H1 (cell line): ENCODE measurements at regions not wholly inside any gene's neighbourhood (a gene's known extent, or its start where the extent isn't known, plus 50 kb on each side); places are given as distances from the start of the nearest gene placed in this dataset.

Experiments used
- CTCF ChIA-PET: fragments of 300-600 bp; sonication (Branson Sonifier 250); formaldehyde crosslinking; loops from one replicate; lab custom pipeline; 2021; ENCODE audit not compliant: partially characterized antibody; lab: Charles Lee
- POLR2A ChIA-PET: fragments of 300-600 bp; sonication (Branson Sonifier 250); formaldehyde crosslinking; loops from one replicate; lab custom pipeline; 2021; ENCODE audit warnings: inconsistent platforms; ENCODE audit not compliant: partially characterized antibody; lab: Charles Lee
- DNase-seq, 2 experiments: peaks; one replicate each; pipeline versions ENCODE4 v3.0.0 to v3.0.0-alpha.2; 2010 to 2022; ENCODE audit warnings: low spot score in 2 of 2, low read depth in 1 of 2, mixed read lengths in 1 of 2
- FAIRE-seq: peaks from 2 replicates; lab custom pipeline; 2011; peaks lifted over from hg19 to GRCh38; lab: Jason Lieb, UNC
- H2AFZ ChIP-seq: 2 replicates; pipeline ENCODE4 v1.8.1; 2012; ENCODE audit warnings: low read length, inconsistent platforms
- H2AK5ac ChIP-seq: 2 replicates; pipeline ENCODE4 v1.6.1; 2013; ENCODE audit warnings: low read depth, low read length
- H2BK120ac ChIP-seq: replicated peaks from 2 replicates; pipeline ENCODE3; 2013; ENCODE audit warnings: low read depth, low read length, inconsistent platforms
- H2BK12ac ChIP-seq: 2 replicates; pipeline ENCODE4 v1.6.1; 2013; ENCODE audit warnings: low read depth, low read length
- H2BK15ac ChIP-seq: 2 replicates; pipeline ENCODE4 v1.6.1; 2013; ENCODE audit warnings: low read length
- H2BK20ac ChIP-seq: 2 replicates; pipeline ENCODE4 v1.6.1; 2013; ENCODE audit warnings: low read length
- H2BK5ac ChIP-seq: 2 replicates; pipeline ENCODE4 v1.6.1; 2013; ENCODE audit warnings: low read depth, low read length
- H3K14ac ChIP-seq: 2 replicates; pipeline ENCODE4 v1.6.1; 2013; ENCODE audit warnings: inconsistent platforms; ENCODE audit not compliant: insufficient read length
- H3K18ac ChIP-seq: 2 replicates; pipeline ENCODE4 v1.6.1; 2013; ENCODE audit warnings: low read length; ENCODE audit errors: extremely low read depth
- H3K23ac ChIP-seq: 2 replicates; pipeline ENCODE4 v1.6.1; 2013; ENCODE audit warnings: inconsistent platforms; ENCODE audit not compliant: insufficient read length
- H3K23me2 ChIP-seq: 2 replicates; pipeline ENCODE4 v1.6.1; 2013; ENCODE audit warnings: low read depth, low read length
- H3K27ac ChIP-seq: 2 replicates; pipeline ENCODE4 v1.6.1; 2011; ENCODE audit warnings: low read depth, low read length, inconsistent platforms
- H3K27me3 ChIP-seq, 4 experiments: replicated peaks in 1 of 4; 1 replicate in 1 of 4; 2 replicates in 3 of 4; pipeline versions ENCODE4 v1.6.1 to v1.8.1; 2011 to 2013; ENCODE audit warnings: low read length in 3 of 4, mild to moderate bottlenecking in 3 of 4, inconsistent platforms in 2 of 4, mixed read lengths in 2 of 4, moderate library complexity in 1 of 4; ENCODE audit not compliant: control insufficient read depth in 3 of 4, insufficient read depth in 3 of 4; ENCODE audit errors: extremely low read depth in 1 of 4
- H3K36me3 ChIP-seq, 4 experiments: 2 replicates each; pipeline versions ENCODE4 v1.6.1 to v1.8.1; 2011 to 2013; ENCODE audit warnings: mild to moderate bottlenecking in 4 of 4, low read length in 3 of 4, moderate library complexity in 2 of 4, control low read depth in 1 of 4, inconsistent platforms in 1 of 4; ENCODE audit not compliant: insufficient read depth in 4 of 4, control insufficient read depth in 2 of 4
- H3K4ac ChIP-seq: replicated peaks from 2 replicates; pipeline ENCODE3; 2013; ENCODE audit warnings: low read length, low read depth, mixed read lengths, inconsistent platforms; ENCODE audit not compliant: insufficient read length
- H3K4me1 ChIP-seq, 4 experiments: replicated peaks in 1 of 4; 1 replicate in 1 of 4; 2 replicates in 3 of 4; pipeline versions ENCODE4 v1.6.1 to v1.8.1; 2011 to 2013; ENCODE audit warnings: low read length in 3 of 4, inconsistent platforms in 2 of 4, mixed read lengths in 1 of 4; ENCODE audit not compliant: insufficient read depth in 4 of 4, control insufficient read depth in 3 of 4
- H3K4me2 ChIP-seq, 2 experiments: 2 replicates each; pipeline versions ENCODE4 v1.6.1 to v1.8.1; 2011 to 2013; ENCODE audit warnings: low read depth in 2 of 2, low read length in 2 of 2, control low read depth in 1 of 2, inconsistent platforms in 1 of 2, mild to moderate bottlenecking in 1 of 2; ENCODE audit not compliant: insufficient read depth in 1 of 2
- H3K4me3 ChIP-seq, 4 experiments: fragments of 200-600, 300-600 bp in 1 of 4; sonication (generic), shearing (Covaris generic), sonication (Bioruptor Twin) in 1 of 4; 2 replicates each; pipeline versions ENCODE4 v1.5.1 to v1.8.1; 2011 to 2016; ENCODE audit warnings: low read length in 4 of 4, low read depth in 3 of 4, control low read depth in 2 of 4, inconsistent platforms in 2 of 4, mild to moderate bottlenecking in 2 of 4, mixed read lengths in 1 of 4, moderate library complexity in 1 of 4; ENCODE audit not compliant: insufficient read depth in 2 of 4; ENCODE audit errors: extremely low read depth in 1 of 4
- H3K56ac ChIP-seq: replicated peaks from 2 replicates; pipeline ENCODE3; 2013; ENCODE audit warnings: low read depth, mild to moderate bottlenecking, mixed read lengths, low read length, inconsistent platforms; ENCODE audit not compliant: insufficient read length
- H3K79me1 ChIP-seq: 2 replicates; pipeline ENCODE4 v1.6.1; 2013; ENCODE audit warnings: low read depth, low read length, control low read depth
- H3K79me2 ChIP-seq, 2 experiments: 2 replicates each; pipeline versions ENCODE4 v1.6.1 to v1.8.1; 2012 to 2013; ENCODE audit warnings: low read length in 2 of 2, mild to moderate bottlenecking in 2 of 2, inconsistent platforms in 1 of 2; ENCODE audit not compliant: insufficient read depth in 2 of 2, control insufficient read depth in 1 of 2
- H3K9ac ChIP-seq, 4 experiments: replicated peaks in 1 of 4; 1 replicate in 1 of 4; 2 replicates in 3 of 4; pipeline versions ENCODE4 v1.6.1 to v1.8.1; 2011 to 2013; ENCODE audit warnings: low read depth in 3 of 4, low read length in 3 of 4, control low read depth in 2 of 4, mild to moderate bottlenecking in 2 of 4, moderate library complexity in 2 of 4, inconsistent platforms in 1 of 4; ENCODE audit errors: extremely low read depth in 1 of 4
- H3K9me3 ChIP-seq, 2 experiments: 2 replicates each; pipeline versions ENCODE4 v1.6.1 to v1.8.1; 2012 to 2013; ENCODE audit warnings: mild to moderate bottlenecking in 2 of 2, moderate library complexity in 2 of 2, control low read depth in 1 of 2, inconsistent platforms in 1 of 2, low read depth in 1 of 2, low read length in 1 of 2, mixed read lengths in 1 of 2; ENCODE audit not compliant: insufficient read depth in 2 of 2
- H4K20me1 ChIP-seq, 2 experiments: replicated peaks in 1 of 2; 2 replicates each; pipeline versions ENCODE3 to v1.8.1; 2011 to 2013; ENCODE audit warnings: inconsistent platforms in 2 of 2, low read length in 2 of 2, mild to moderate bottlenecking in 1 of 2; ENCODE audit not compliant: insufficient read depth in 2 of 2, control insufficient read depth in 1 of 2
- H4K5ac ChIP-seq: 2 replicates; pipeline ENCODE4 v1.6.1; 2013; ENCODE audit warnings: low read length, low read depth, mixed read lengths, inconsistent platforms; ENCODE audit not compliant: insufficient read length
- H4K8ac ChIP-seq: 2 replicates; pipeline ENCODE4 v1.8.0; 2013; ENCODE audit warnings: mild to moderate bottlenecking, moderate library complexity, low read length, inconsistent platforms; ENCODE audit not compliant: insufficient read depth; ENCODE audit errors: extremely low read depth
- H4K91ac ChIP-seq: replicated peaks from 2 replicates; pipeline ENCODE3; 2013; ENCODE audit warnings: low read length, mixed read lengths, inconsistent platforms; ENCODE audit not compliant: insufficient read length
- BRCA1 ChIP-seq: IDR thresholded peaks from 2 replicates; pipeline ENCODE4 v1.6.1; 2012; ENCODE audit warnings: low read depth, low read length, improper control_type of control experiment
- CTCF ChIP-seq, 3 experiments: IDR thresholded peaks; 1 replicate in 2 of 3; 2 replicates in 1 of 3; pipeline versions ENCODE4 v1.5.1 to v1.6.1; 2011; ENCODE audit warnings: low read length in 3 of 3, mild to moderate bottlenecking in 3 of 3, inconsistent platforms in 2 of 3, low read depth in 1 of 3, moderate library complexity in 1 of 3; ENCODE audit not compliant: insufficient read depth in 1 of 3; ENCODE audit errors: control extremely low read depth in 1 of 3
- E2F6 ChIP-seq: IDR thresholded peaks from 2 replicates; pipeline ENCODE4 v1.6.1; 2012; ENCODE audit warnings: inconsistent platforms
- HDAC2 ChIP-seq, 2 experiments: fragments of 300-600 bp in 1 of 2; sonication (generic) in 1 of 2; IDR thresholded peaks; 2 replicates each; pipeline ENCODE4 v1.6.1; 2011 to 2012; ENCODE audit warnings: low read depth in 2 of 2, low read length in 2 of 2, mild to moderate bottlenecking in 2 of 2, moderate library complexity in 2 of 2, borderline replicate concordance in 1 of 2, inconsistent platforms in 1 of 2
- JUND ChIP-seq: IDR thresholded peaks from 2 replicates; pipeline ENCODE4 v1.6.1; 2011; ENCODE audit warnings: mild to moderate bottlenecking, improper control_type of control experiment, low read length
- RFX5 ChIP-seq: IDR thresholded peaks from 2 replicates; pipeline ENCODE4 v1.6.1; 2011; ENCODE audit warnings: low read depth, low read length, improper control_type of control experiment, borderline replicate concordance
- SIN3A ChIP-seq, 2 experiments: IDR thresholded peaks in 1 of 2; conservative IDR thresholded peaks in 1 of 2; 2 replicates each; pipeline ENCODE4 v1.6.1; 2011 to 2012; ENCODE audit warnings: low read length in 2 of 2, improper control_type of control experiment in 1 of 2, low read depth in 1 of 2, mild to moderate bottlenecking in 1 of 2
- SP1 ChIP-seq: IDR thresholded peaks from 2 replicates; pipeline ENCODE4 v1.6.1; 2011; ENCODE audit warnings: low read depth, low read length
- TCF12 ChIP-seq: IDR thresholded peaks from 2 replicates; pipeline ENCODE4 v1.6.1; 2011; ENCODE audit warnings: low read depth, mild to moderate bottlenecking, low read length
- USF2 ChIP-seq: IDR thresholded peaks from 2 replicates; pipeline ENCODE4 v1.6.1; 2011; ENCODE audit warnings: low read length, improper control_type of control experiment
- WGBS, 2 experiments: shearing (Covaris generic) in 1 of 2; methylation state at CpG; one replicate each; pipeline versions ENCODE4 v1.1.6 to v1.1.7; 2013 to 2015; ENCODE audit warnings: low lambda C conversion rate in 2 of 2, mixed read lengths in 2 of 2, inconsistent platforms in 1 of 2, low coverage in 1 of 2, missing lambda C conversion rate in 1 of 2; ENCODE audit not compliant: insufficient replicate concordance in 2 of 2, insufficient coverage in 1 of 2, insufficient read length in 1 of 2; ENCODE audit errors: extremely low coverage in 1 of 2, missing lambda C conversion rate in 1 of 2; 5-methylcytosine and 5-hydroxymethylcytosine counted together

- no peak overlapping the region for H2BK120ac ChIP-seq
- H3K23ac ChIP-seq, result no peak overlapping the region
- no peak overlapping the region for H3K4me2 ChIP-seq
- no peak overlapping the region for H2AFZ ChIP-seq
- CTCF ChIA-PET, result interaction anchor here (1.1 to 1.7 kb wide), 3 partner anchors 9 to 643 kb away, joined by 3 to 8 read pairs (median 5); no protein-coding TSS in a partner anchor
- no peaks in the 10 kb centered on the region for H3K79me1 ChIP-seq
- no peak overlapping the region for H4K8ac ChIP-seq
- POLR2A ChIA-PET, result no interaction called here
- H4K91ac ChIP-seq, result no peak overlapping the region
- no peak overlapping the region for H3K4me3 ChIP-seq
- H2BK20ac ChIP-seq, result no peak overlapping the region
- H2BK5ac ChIP-seq, result no peak overlapping the region
- H3K4me1 ChIP-seq, result peaks cover 0 to 3% (median 0%) of the 10 kb centered on the region in 4 experiments; a peak in 1 of 7 replicates
- no peaks in the 10 kb centered on the region; a peak in 2 of 7 replicates for H3K27me3 ChIP-seq
- H3K36me3 ChIP-seq, result no peaks in the 10 kb centered on the region
- no peaks in the 10 kb centered on the region for H3K79me2 ChIP-seq
- H4K20me1 ChIP-seq, result no peaks in the 10 kb centered on the region
- no peak overlapping the region for H3K9ac ChIP-seq
- H2AK5ac ChIP-seq, result no peak overlapping the region
- H4K5ac ChIP-seq, result no peak overlapping the region
- H3K18ac ChIP-seq, result no peak overlapping the region
- FAIRE-seq (no peak), DNase-seq (no peak)
- H3K4ac ChIP-seq, result no peak overlapping the region
- no peak overlapping the region for H3K56ac ChIP-seq
- H2BK15ac ChIP-seq, result no peak overlapping the region
- no peaks in the 10 kb centered on the region for H3K23me2 ChIP-seq
- WGBS, 2 experiments, result 87% methylated on average over 2 of the region's 2 CpGs; no CpG with 5 or more reads in 1 of the 2 experiments
- no peak overlapping the region for H2BK12ac ChIP-seq
- H3K27ac ChIP-seq, result no peak overlapping the region
- no peak overlapping the region for H3K14ac ChIP-seq
- H3K9me3 ChIP-seq, result no peaks in the 10 kb centered on the region
- TF ChIP-seq SIN3A (conservative IDR thresholded peaks at IDR 0.05 in 1 of 2, IDR thresholded peaks at IDR 0.05 in 1 of 2; ENCODE audit: low read depth in 1 of 2, low read length in 2 of 2) (no peak), TCF12 (no peak), SP1 (no peak), USF2 (no peak), JUND (no peak), E2F6 (no peak), RFX5 (no peak), HDAC2 (IDR thresholded peaks at IDR 0.05; ENCODE audit: borderline replicate concordance in 1 of 2, low read depth in 2 of 2, low read length in 2 of 2) (no peak), BRCA1 (no peak), CTCF (IDR thresholded peaks at IDR 0.05; ENCODE audit: control extremely low read depth in 1 of 3, insufficient read depth in 1 of 3, low read depth in 1 of 3, low read length in 3 of 3) (no peak)
Observed at GRCh38 chr17:33716957-33717356, 423.9 kb upstream of the ASIC2 start.
